HK-2 (cell line): ENCODE measurements at regions not wholly inside any gene's neighbourhood (a gene's known extent, or its start where the extent isn't known, plus 50 kb on each side); places are given as distances from the start of the nearest gene placed in this dataset.

ENCODE experiments used
- DNase-seq: peaks from one replicate; pipeline ENCODE4 v3.0.0-alpha.2; 2018; ENCODE audit not compliant: unreplicated experiment

DNA sequence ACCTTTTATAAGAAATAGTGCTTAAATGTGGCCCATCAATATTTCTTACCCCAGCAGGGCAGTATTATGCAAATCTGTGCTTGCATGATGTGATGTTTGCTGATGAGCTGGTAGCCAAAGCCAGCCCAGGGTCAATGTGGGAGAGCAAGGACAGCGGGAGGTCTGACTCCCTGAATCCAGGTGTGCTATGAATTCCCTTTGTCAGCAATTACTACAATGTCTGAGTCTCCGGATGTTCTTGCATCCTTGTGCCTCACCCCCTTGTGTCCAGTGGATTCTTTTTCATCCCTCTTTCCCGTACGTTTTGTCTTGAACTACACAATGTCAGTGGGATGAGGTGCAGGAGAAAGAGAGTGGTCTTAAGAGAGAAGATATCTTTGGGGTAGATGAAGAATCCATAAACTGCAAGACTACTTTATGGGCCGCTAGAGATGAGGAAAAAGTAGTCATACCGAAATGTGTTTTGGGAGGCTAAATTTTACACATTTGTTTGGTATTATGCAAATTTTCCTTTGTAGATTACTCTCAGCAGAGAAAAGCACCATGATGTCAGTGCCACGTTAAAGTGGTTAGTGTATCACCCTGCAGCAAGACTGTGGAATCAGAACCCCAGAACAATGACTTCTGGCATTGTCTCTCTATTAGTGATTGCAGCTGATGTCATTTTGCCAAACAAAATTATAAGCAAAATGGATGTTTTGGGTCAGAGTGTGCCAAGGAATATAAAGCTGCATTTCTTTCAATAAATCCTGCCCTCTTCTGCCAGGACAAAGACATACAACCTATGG lies 53.5 kb upstream of the TSHZ3 start:
- DNase-seq, result no peak

GRCh38 chr19:31406106-31406505 lies 56.9 kb upstream of the TSHZ3 start:
- DNase-seq, result no peak

- no peak for DNase-seq
These were observed 59.4 kb upstream of the TSHZ3 start for GRCh38 chr19:31408460-31409124.

DNA sequence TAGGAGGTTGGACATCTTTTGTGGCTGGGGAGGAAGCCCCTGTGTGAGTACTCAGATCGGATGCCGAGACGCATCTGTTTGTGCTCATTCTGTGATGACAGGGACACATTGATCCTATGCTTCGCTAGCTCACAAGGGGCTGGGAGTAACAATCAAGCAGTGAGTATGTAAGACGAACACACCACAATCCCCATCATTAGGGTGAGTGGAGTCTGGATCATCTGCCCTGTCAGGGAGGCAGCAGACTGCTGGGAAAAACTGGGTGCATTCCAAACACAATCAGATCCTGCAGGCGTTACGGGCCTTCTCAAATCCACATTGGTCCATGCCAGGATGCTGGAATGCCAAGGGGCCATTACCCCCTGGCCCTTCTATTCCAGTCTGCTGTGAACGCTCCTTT lies 64.1 kb upstream of the TSHZ3 start:
- no peak for DNase-seq

- DNase-seq, result no peak
These were observed 66.1 kb upstream of the TSHZ3 start for GRCh38 chr19:31415322-31415721.

GRCh38 chr19:31416548-31416947 lies 67.3 kb upstream of the TSHZ3 start:
- no peak for DNase-seq

DNA sequence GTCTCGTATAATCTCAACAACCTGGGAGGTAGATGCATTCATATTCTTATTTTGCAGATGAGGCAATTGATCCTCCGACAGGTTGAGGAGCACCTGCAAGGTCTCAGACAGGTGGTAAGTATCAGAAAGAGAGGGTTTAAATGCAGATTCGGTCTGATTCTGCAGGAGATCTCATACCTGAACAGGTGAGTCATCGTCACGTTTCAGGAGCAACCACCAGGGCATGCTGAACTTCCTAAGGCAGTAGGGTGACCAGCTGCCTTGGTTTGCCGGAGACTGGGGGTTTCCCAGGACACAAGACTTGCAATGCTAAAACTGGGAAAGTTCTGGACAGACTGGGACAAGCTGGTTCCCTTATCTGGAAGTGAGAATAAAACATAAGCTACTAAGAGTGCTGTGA lies 68.8 kb upstream of the TSHZ3 start:
- no peak for DNase-seq

GRCh38 chr19:31418692-31419430 lies 69.6 kb upstream of the TSHZ3 start:
- DNase-seq, result no peak

- no peak for DNase-seq
These were observed 70.7 kb upstream of the TSHZ3 start for GRCh38 chr19:31419871-31420445.

GRCh38 chr19:31421082-31421481 lies 71.8 kb upstream of the TSHZ3 start:
- no peak for DNase-seq

GRCh38 chr19:31421856-31422255 lies 72.6 kb upstream of the TSHZ3 start:
- DNase-seq, result no peak

DNA sequence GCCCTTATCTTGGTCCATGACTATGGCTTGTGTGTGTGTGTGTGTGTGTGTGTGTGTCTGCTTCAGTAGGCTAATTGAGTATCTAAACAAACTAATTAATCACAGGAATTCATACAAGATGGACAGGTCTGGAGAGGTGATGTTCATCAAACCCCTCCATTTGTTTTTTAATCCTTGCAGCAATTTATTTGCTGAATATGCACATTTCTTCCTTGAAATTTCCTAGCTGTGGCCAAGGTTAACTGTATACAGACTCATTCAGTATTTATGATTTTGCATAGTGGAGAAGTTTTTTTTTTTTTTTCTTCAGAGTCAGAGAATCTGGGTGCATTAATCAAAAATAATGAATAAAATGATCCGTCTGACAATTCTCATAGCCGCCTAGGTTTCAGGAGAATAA lies 74.7 kb upstream of the TSHZ3 start:
- no peak for DNase-seq

DNA sequence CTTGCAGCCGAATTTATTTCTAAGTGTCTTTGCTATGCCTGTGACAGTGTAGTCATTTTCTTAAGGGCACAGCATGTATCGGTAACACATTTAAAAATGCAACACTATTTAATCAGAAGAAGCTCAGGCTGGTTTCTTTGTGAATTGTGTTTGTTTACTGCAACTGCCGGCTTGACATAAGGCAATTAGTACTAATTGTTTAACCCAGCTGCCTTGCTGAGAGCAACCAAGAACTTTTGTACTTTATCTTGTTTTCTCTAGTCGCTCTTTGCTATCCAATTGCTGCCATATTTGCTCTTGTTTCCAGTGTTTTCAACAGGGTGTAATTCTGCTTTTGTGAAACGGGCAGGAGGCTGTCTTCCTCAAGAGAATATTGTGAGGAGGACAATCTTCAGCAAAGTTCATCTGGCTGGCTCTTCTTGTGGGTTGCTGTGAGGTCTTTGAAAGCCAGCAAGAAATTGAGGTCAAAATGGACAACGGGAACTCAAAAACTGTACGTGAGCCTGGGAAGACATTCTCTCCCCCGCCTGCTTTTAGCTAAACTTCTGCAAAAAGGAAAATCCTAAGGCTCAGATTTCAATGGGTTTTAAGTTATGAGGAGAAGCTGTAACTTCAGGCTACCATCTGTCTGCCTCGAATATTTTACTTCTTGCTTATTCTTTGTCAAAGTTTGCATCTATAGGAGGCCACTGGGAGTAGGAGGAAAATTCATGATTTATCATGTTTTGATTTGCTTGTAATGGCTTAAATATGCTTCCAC lies 75.8 kb upstream of the TSHZ3 start:
- DNase-seq, result no peak

DNA sequence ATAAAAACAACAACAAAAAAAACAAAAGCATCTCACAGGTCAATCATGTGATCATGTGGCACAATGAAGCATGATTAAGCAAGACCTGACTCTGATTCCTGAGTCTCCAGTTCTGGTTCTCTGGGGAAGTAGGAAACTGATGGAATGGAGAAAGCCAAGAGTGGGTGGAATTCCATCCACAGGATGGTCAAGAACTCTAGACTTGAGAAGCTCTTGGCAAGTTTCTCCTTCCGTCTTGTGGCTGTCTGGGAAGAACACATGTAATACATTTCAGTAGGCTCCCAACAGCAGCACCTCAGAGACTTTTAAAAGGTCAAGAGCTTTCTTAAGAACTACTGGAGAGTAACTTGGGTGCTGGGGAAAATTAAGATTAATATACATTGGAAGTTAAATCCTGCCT lies 78.6 kb upstream of the TSHZ3 start:
- no peak for DNase-seq

DNA sequence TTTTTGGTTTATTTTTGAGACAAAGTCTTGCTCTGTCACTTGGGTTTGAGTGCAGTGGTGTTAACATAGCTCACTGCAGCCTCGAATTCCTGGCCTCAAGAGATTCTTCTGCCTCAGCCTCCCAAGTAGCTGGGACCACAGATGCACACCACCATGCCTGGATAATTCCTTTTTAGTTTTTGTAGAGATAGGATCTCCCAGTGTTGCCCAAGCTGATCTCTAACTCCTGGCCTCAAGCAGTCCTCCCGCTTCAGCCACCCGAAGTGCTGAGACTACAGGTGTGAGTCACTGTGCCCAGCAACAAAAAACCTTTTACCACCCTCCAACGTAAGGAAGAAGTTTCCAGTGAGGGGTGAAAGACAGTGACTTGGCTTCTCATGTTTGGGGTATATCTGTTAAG lies 81.1 kb upstream of the TSHZ3 start:
- no peak for DNase-seq

GRCh38 chr19:31432201-31432810 lies 83.1 kb upstream of the TSHZ3 start:
- no peak for DNase-seq

- DNase-seq, result no peak
These were observed 87.0 kb upstream of the TSHZ3 start for GRCh38 chr19:31436121-31436776.

DNA sequence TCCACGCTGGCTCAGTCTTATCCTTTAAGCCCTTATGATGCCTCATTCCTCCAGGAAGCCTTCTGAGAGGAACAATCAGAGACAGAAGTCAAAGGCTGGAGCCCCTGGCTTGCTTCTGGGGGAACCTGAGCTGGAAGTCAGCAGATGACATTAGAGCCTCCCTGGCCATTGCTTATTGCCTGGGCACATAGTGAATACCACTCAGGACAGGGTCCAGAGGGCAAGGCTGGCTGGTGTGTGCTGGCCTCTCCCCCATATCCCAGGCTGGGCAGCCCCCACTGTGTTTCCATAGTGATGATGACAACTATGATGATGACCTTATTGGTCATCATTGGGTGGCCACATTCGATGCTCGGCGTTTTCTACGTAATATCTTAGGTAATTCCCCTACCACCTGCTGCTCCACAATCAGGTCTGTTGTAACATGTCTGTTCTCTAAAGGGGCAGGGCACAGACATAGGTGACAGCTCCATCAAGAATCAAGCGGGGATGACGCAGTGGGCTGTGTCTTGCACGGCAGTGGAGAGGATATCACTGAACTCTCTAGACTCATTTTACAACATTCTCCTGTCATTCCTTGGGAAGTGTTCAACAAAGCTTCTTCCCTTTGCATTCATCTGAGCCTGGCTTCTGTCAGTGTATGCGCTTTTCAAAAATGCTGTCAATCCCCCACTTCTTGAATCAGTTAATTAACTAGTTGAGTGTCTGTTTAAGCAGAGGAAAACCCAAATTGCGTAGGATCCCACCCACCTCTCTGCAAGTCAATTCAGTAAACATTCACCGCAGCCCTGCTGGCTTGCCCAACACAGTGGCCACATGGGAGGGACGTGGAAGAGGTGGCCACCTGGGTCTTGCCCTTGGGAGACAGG lies 89.4 kb upstream of the TSHZ3 start:
- no peak for DNase-seq

GRCh38 chr19:31439270-31439573 lies 90.0 kb upstream of the TSHZ3 start:
- no peak for DNase-seq

DNA sequence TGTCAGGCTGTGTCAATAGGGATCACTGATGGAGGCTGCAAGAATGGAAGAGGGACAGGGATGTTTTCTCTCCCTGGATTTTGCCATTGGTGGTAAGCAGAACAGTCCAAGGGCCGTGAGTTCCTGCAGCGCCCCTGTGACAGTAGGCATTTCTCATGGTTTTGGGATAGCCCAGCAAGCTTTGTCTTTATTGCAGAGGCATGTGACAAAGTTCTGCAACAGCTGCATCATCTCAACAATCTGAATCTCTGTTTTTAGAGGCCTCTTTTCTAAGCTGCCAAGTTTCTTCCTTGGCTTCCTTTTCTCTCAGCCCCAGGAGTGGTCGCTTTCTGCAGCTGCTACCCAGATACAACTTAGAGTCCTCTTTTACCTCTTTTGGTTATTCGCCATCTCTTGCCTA lies 95.7 kb upstream of the TSHZ3 start:
- DNase-seq, result no peak
